ENCODE measurements at regions not wholly inside any gene's neighbourhood (a gene's known extent, or its start where the extent isn't known, plus 50 kb on each side); places are given as distances from the start of the nearest gene placed in this dataset.

DNA sequence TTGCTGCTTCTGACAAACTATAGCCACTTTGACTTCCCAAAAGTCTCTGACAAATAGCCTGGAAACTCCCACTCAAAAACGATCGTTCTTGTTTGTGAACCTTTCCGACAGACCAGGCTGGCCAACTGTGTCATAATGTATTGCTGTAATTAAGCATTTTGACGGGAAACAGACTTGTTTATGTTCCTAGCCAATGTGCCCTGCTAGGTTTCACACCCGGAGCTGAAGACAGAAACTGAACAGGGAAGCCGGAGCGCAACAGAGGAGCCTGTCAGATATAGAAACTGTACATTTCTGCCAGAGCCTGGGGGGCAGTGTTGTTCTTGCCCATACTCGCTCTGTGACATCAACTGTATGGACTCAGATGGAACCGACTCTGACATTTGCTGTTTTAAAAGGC lies 55.3 kb upstream of the C7orf33 start:
- Histone ChIP-seq H4K20me1 (ENCODE audit: insufficient read depth, low read length) (no peaks in the 10 kb centered on the region), H3K27me3 (ENCODE audit: insufficient read depth, low read length) (no peaks in the 10 kb centered on the region), H3K4me2 (ENCODE audit: low read length) (no peak overlapping the region), H3K4me3 (ENCODE audit: insufficient read depth, low read depth, low read length) (no peak overlapping the region), H2AFZ (ENCODE audit: low read depth, low read length) (no peak overlapping the region), H3K27ac (ENCODE audit: low read depth, low read length) (no peak overlapping the region), H3K9ac (ENCODE audit: low read length) (no peak overlapping the region), H3K9me3 (ENCODE audit: insufficient read depth, low read depth, low read length) (no peaks in the 10 kb centered on the region), H3K4me1 (ENCODE audit: insufficient read depth, low read length) (peaks cover 4% of the 10 kb centered on the region), H3K36me3 (ENCODE audit: insufficient read depth, low read length) (no peaks in the 10 kb centered on the region), H3K79me2 (ENCODE audit: insufficient read depth, low read length) (no peaks in the 10 kb centered on the region)
- DNase-seq (ENCODE audit: low read depth) (no peak), FAIRE-seq (no peak)
- Mint-ChIP-seq H3K4me1 (ENCODE audit: low read depth, unreplicated experiment) (peaks cover 3% of the 10 kb centered on the region), H3K4me3 (ENCODE audit: unreplicated experiment) (no peak overlapping the region), H3K36me3 (ENCODE audit: low read depth, unreplicated experiment) (no peaks in the 10 kb centered on the region), H3K27me3 (ENCODE audit: low read depth, unreplicated experiment) (no peaks in the 10 kb centered on the region), H3K9me3 (ENCODE audit: unreplicated experiment) (peaks cover 2% of the 10 kb centered on the region), H3K27ac (ENCODE audit: unreplicated experiment) (no peak overlapping the region)
- no peak for TF ChIP-seq EZH2 (IDR thresholded peaks at IDR 0.05; ENCODE audit: insufficient read depth, low read length)

DNA sequence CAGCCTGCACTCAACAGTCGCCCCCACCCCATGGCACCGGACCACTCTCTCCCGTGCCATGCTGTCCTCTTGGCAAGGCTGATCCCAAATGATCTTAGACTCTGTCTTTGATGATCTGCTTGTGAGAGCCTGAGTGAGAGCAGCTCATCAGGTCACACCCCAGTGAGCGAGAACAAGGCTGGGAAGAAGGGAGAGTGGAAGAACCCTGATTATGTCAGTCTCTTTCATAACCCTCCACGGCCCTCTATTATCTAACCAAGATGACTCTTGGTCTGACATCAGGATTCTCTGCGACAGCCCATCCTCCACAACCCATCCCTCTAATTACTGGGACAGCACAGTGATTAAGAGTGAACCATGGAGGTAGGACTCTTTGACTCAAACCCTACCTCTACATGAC lies 53.1 kb upstream of the C7orf33 start:
- peaks cover 5% of the 10 kb centered on the region for H3K4me1 Mint-ChIP-seq (ENCODE audit: low read depth, unreplicated experiment)
- Histone ChIP-seq H3K9me3 (ENCODE audit: insufficient read depth, low read depth, low read length) (no peaks in the 10 kb centered on the region), H3K4me3 (ENCODE audit: insufficient read depth, low read depth, low read length) (no peak overlapping the region), H3K36me3 (ENCODE audit: insufficient read depth, low read length) (no peaks in the 10 kb centered on the region), H4K20me1 (ENCODE audit: insufficient read depth, low read length) (no peaks in the 10 kb centered on the region), H3K4me2 (ENCODE audit: low read length) (no peak overlapping the region), H2AFZ (ENCODE audit: low read depth, low read length) (no peak overlapping the region), H3K4me1 (ENCODE audit: insufficient read depth, low read length) (peaks cover 8% of the 10 kb centered on the region), H3K9ac (ENCODE audit: low read length) (no peak overlapping the region), H3K27ac (ENCODE audit: low read depth, low read length) (no peak overlapping the region), H3K27me3 (ENCODE audit: insufficient read depth, low read length) (no peaks in the 10 kb centered on the region), H3K79me2 (ENCODE audit: insufficient read depth, low read length) (no peaks in the 10 kb centered on the region)
- TF ChIP-seq, protein P1, sequence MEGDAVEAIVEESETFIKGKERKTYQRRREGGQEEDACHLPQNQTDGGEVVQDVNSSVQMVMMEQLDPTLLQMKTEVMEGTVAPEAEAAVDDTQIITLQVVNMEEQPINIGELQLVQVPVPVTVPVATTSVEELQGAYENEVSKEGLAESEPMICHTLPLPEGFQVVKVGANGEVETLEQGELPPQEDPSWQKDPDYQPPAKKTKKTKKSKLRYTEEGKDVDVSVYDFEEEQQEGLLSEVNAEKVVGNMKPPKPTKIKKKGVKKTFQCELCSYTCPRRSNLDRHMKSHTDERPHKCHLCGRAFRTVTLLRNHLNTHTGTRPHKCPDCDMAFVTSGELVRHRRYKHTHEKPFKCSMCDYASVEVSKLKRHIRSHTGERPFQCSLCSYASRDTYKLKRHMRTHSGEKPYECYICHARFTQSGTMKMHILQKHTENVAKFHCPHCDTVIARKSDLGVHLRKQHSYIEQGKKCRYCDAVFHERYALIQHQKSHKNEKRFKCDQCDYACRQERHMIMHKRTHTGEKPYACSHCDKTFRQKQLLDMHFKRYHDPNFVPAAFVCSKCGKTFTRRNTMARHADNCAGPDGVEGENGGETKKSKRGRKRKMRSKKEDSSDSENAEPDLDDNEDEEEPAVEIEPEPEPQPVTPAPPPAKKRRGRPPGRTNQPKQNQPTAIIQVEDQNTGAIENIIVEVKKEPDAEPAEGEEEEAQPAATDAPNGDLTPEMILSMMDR (IDR thresholded peaks at IDR 0.05; ENCODE audit: insufficient read depth, low read depth, low read length), result no peak
- no peak for TF ChIP-seq EZH2 (IDR thresholded peaks at IDR 0.05; ENCODE audit: insufficient read depth, low read length)
- H3K27me3 Mint-ChIP-seq (ENCODE audit: low read depth, unreplicated experiment), result peaks cover 1% of the 10 kb centered on the region
- H3K36me3 Mint-ChIP-seq (ENCODE audit: low read depth, unreplicated experiment), result no peaks in the 10 kb centered on the region
- peaks cover 2% of the 10 kb centered on the region for H3K9me3 Mint-ChIP-seq (ENCODE audit: unreplicated experiment)
- FAIRE-seq (no peak), DNase-seq (ENCODE audit: low read depth) (no peak)
- H3K4me3 Mint-ChIP-seq (ENCODE audit: unreplicated experiment), result no peak overlapping the region
- no peak overlapping the region for H3K27ac Mint-ChIP-seq (ENCODE audit: unreplicated experiment)

DNA sequence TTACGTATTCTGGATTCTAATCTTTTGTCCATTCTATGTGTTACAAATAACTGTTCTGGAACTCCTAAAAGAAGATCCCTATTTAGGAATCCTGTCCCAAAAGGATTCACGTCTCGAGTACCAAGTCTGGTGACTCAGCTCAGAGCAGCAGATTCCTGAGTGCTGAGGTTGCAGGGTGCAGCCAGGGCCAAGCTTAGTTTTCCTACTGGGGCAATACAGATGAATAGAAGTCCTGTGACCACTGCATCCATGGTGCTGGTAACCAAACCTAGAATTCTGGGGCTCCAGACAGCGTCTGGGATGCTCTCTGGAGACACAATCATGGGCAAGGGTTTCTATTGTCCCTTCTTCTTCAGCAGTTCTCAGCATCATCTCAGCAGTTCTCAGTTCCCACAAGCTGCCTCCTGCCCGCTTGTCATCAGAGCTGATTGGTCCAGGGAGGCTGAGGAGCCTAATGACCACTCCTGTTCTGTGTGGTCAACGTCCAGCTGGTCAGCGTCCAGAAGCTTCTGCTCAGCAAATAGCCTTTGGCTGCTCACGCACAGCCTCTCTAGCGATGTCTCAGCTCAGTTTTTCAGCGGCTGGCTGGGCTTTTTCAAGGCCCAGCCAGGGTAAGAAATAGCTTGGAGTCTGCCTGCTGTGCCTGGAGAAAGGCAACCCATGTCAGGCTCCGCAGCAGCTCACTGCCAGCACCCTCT lies 50.4 kb upstream of the C7orf33 start:
- Mint-ChIP-seq H3K27me3 (ENCODE audit: low read depth, unreplicated experiment) (peaks cover 4% of the 10 kb centered on the region), H3K4me3 (ENCODE audit: unreplicated experiment) (no peak overlapping the region), H3K4me1 (ENCODE audit: low read depth, unreplicated experiment) (peaks cover 5% of the 10 kb centered on the region), H3K9me3 (ENCODE audit: unreplicated experiment) (peaks cover 2% of the 10 kb centered on the region), H3K27ac (ENCODE audit: unreplicated experiment) (peak overlapping the region; percentile 87), H3K36me3 (ENCODE audit: low read depth, unreplicated experiment) (no peaks in the 10 kb centered on the region)
- peak overlapping the region; percentile 40 for H3K27ac ChIP-seq (ENCODE audit: low read depth, low read length)
- H3K4me2 ChIP-seq (ENCODE audit: low read length), result peak overlapping the region; percentile 61
- peaks cover 8% of the 10 kb centered on the region for H3K4me1 ChIP-seq (ENCODE audit: insufficient read depth, low read length)
- no peak overlapping the region for H3K4me3 ChIP-seq (ENCODE audit: insufficient read depth, low read depth, low read length)
- no peaks in the 10 kb centered on the region for H4K20me1 ChIP-seq (ENCODE audit: insufficient read depth, low read length)
- H3K9ac ChIP-seq (ENCODE audit: low read length), result peak overlapping the region; percentile 42
- H3K79me2 ChIP-seq (ENCODE audit: insufficient read depth, low read length), result no peaks in the 10 kb centered on the region
- H2AFZ ChIP-seq (ENCODE audit: low read depth, low read length), result peak overlapping the region; percentile 68
- no peaks in the 10 kb centered on the region for H3K36me3 ChIP-seq (ENCODE audit: insufficient read depth, low read length)
- no peak for TF ChIP-seq EZH2 (IDR thresholded peaks at IDR 0.05; ENCODE audit: insufficient read depth, low read length)
- TF ChIP-seq, protein P1 (IDR thresholded peaks at IDR 0.05; ENCODE audit: insufficient read depth, low read depth, low read length), result no peak
- DNase-seq (ENCODE audit: low read depth) (peak; percentile 70), FAIRE-seq (no peak)
- no peaks in the 10 kb centered on the region for H3K9me3 ChIP-seq (ENCODE audit: insufficient read depth, low read depth, low read length)
- no peaks in the 10 kb centered on the region for H3K27me3 ChIP-seq (ENCODE audit: insufficient read depth, low read length)

All from astrocyte (in vitro differentiated cells and primary cell).